GM19239 (cell line): ENCODE measurements at regions not wholly inside any gene's neighbourhood (a gene's known extent, or its start where the extent isn't known, plus 50 kb on each side); places are given as distances from the start of the nearest gene placed in this dataset.
A peak's percentile ranks its signal among the peaks of the same experiment; 100 is the strongest.

ENCODE experiments used
- DNase-seq: peaks from one replicate; pipeline ENCODE4 v3.0.0; 2011; ENCODE audit warnings: low spot score; ENCODE audit not compliant: insufficient read length
- FAIRE-seq: peaks from 2 replicates; lab custom pipeline; 2011; peaks lifted over from hg19 to GRCh38; lab: Jason Lieb, UNC

DNA sequence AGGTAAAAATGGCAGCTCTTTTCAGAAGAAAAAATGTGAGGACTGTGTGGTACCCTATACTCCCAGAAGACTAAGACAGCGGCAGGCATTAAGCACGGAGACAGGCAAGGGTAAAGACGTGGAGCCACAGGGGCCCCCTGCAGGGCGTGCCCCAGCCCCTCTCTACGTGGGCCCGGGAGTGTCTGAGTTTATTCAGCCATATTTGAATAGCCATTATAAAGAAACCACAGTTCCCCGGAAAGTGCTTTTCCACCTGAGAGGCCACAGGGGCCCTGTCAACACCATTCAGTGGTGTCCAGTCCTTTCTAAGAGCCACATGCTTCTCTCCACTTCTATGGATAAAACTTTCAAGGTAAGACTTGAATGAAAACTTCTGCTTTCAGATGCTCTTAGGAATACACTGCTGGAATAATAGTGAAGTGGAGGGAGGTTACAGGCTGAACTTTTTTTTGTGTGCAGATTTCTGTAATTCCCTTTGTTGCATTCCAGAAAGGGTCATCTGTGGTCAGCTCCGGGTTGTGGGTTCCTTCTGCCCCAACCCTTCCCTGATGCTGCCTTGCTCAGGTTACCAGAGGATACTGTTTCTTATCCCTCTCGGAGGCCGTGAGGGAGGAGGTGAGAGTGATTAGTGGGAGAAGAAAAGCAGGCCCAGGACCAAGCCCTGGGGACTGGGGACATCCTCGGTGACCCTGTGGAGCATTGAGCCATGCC is 58.4 kb downstream of the SLC25A47 start:
- FAIRE-seq = no peak

GRCh38 chr14:100382106-100382455 is 58.9 kb downstream of the SLC25A47 start:
- DNase-seq (no peak), FAIRE-seq (no peak)

More for the DNA sequence above, 58.4 kb downstream of the SLC25A47 start:
- no peak for DNase-seq

DNA sequence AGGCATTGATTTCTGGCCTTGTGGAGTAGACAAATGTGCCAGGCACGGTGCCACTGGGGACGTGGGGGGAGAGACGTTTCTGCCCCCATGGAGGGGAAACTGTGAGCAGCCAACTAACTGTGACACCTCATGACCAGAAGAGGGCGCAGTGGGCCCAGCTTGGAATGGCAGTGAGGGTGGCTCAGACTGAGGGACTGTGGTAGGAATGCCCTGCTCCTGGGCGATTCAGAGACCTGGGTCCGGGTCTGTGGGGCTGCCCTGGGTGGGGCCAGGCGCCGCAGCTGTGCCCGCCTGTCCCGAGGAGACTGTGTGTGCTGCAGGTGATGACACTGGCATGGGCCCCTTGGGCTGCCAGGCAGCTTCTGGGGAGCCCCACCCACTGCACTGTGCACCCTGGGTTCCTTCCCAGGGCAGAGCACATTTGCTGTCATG is 60.6 kb downstream of the SLC25A47 start:
- FAIRE-seq (no peak), DNase-seq (peak; percentile 55)

DNA sequence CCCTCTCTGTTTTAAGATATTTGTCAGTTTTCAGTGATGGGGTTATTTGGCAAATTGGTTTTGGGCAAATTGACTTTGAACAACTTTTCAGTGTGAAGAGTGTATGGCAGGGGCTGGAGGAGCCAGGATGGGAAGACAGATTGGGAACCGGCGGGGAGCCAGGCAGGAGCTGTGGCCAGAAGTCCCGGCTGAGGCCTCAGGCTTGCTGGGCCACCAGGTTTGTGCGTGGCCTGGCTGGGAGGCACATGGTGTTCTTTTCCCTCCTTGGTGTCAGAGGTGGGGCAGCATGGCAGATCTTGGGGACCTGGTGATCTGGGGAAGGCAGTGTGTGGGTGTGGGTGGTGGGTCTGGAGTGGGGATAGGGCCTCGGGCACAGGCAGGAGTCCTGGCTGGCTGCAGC is 61.1 kb downstream of the SLC25A47 start:
- DNase-seq = no peak
- no peak for FAIRE-seq

DNA sequence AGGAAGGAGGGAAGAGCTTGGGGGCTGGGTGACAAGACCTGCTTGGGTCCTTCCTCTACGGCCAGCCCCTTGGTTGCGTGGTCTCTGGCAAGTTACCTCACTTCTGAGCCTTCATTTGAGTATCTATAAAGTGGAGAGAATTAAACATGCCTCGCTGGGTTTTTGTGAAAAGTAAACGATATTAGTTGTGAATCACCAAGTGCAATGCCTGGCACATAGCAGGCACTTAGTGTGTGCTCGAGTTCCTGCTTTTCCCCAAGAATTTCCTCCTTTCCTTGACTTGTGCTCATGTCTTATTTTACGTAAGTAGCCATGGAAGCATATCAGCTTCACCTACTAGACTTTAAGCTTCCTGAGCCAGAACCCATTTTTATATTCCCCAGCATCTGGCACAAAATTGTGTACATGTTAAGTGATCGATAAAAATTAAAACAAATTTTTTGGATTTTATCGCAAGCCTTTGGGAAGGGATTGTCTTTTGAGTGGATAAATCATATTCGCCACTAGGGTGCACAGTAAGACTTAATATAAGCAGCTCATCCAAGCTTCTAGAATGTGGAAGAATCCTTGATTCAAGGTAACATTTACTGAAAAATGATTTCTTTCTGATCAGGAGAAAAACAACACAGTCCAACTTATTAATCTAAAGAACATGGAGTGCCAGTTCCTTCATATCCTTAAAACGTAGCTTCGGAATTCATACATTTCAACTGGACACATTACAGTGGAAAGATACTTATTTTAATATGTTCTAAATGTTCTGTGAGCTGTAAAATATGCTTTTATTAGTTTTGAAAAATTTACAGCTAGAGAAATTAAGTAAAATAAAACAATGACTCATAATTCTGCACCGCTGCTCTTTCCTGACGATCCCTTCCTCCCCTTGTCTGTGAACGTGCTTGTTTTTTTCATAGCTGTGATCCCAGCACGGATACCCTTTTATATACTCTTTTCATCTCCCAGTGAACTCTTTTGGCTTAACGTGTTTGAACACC is 62.0 kb downstream of the SLC25A47 start:
- FAIRE-seq = no peak
- no peak for DNase-seq

- no peak for DNase-seq
- no peak for FAIRE-seq
Measured at GRCh38 chr14:100386121-100386520, 63.0 kb downstream of the SLC25A47 start.

GRCh38 chr14:100386846-100387245 is 63.7 kb downstream of the SLC25A47 start:
- FAIRE-seq (no peak), DNase-seq (no peak)

- FAIRE-seq = no peak
Measured at GRCh38 chr14:100387450-100387849, 64.3 kb downstream of the SLC25A47 start.

DNA sequence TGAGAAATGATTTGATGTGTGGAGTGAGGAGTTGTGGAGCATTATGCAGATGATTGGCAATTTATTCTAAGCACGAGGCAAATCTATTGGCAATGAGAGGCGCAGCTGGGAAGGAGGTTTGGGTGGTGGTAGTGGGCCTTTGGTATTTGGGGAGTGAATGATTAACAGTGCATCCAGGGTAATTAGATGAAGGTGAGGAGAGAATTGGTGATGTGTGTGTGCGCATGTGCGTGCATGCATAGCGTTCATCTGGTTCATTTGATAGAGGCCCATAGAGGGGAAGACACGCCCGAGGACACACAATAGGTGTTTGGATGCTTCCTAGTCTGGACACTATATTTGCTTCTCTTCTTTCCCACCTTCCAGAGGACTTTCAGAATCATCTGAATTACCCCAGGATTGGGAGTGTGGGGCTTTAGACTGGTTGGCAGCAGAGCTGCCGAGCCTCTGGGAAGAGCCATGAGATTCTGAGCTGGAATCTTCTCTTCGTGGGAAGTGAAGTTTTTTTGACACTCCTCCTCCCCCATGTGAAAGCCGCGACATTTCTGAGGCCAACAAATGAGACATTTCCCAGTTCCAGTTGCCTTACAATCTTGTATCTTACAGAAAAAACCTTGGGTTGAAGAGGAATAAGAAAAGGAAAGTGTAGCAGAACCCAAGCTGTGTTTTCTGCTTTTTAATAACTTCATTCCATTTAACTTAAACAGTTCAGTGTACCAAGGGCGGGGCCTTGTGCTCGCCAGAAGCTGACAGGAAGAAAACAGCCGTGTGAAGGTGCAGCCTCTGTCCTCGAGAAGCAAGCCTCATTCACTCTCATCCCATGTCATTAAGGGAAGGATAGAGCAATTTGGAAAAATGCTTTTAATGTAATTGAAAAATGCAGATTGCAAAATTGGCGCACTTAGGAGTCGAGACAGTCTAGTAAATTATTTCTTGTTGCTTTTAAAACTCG is 65.2 kb downstream of the SLC25A47 start:
- FAIRE-seq = no peak
- no peak for DNase-seq

More at GRCh38 chr14:100387450-100387849, 64.3 kb downstream of the SLC25A47 start:
- no peak for DNase-seq

DNA sequence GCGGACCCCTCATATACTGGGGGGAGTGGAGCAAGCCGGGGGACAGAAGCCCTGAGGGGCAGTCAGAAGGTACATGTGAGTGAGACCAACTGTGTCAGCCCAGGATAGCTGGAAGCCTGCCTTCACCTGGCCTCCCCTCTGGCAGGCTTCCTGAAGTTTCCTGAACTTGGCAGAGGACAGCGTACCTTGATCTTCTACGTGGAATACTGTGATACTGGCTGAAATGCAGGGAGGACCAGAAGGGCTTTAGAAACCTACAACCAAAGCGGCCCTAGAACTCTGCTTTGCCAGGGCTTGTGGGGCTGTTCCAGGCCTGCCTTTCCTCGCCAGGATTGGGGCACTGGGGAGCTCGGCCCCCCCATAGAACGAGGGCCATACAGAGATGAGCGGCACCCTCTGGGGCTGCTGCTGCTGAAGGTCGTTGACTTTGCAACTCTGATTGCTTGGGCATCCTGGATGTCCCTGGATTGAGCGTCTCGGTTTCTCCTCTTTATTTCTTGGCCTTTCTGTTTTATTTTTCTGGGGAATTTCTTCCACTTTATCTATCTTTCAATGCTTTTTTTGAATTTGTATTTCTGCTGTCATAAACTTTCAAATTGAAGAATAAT is 66.5 kb downstream of the SLC25A47 start:
- DNase-seq (no peak), FAIRE-seq (no peak)

- FAIRE-seq (no peak), DNase-seq (no peak)
Measured at GRCh38 chr14:100391173-100391572, 68.0 kb downstream of the SLC25A47 start.

DNA sequence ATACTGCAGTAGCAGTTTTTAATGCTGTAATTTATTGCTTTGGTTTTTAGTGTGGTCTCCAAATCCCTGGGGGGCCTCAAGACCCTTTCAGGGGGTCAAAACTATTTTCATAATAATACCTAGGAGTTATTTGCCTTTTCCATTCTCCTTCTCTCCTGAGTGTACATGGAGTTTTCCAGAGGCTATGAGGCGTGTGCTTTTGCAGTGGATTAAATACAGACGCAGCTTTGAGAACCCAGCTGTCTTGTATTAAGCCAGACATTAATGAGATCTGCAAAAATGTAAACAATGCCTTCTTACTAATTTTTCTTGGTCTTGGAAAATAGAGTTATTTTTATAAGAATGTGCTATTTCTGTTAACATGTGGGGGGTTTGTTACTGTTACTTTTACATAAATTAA is 68.6 kb downstream of the SLC25A47 start:
- no peak for DNase-seq
- FAIRE-seq = no peak

DNA sequence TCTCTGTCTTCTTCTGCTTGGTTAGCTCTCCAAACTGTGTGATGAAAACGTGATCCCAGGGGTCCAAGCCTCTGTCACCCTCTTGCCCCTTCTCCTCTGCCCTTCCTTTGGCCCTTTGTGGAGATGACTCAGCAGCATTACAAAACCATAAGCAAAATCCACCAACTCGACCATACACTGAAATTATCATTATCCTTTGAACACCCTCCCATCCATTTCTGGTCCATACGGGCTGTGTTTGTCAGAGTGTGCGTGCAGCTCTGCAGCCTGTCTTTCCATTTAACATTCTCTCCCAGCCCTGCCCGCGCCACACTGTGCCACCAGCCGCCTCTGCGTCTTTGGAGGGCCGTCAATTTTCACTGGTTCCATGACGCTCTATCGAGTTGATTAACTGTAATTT is 69.2 kb downstream of the SLC25A47 start:
- FAIRE-seq = no peak
- no peak for DNase-seq

GRCh38 chr14:100393362-100393761 is 70.2 kb downstream of the SLC25A47 start:
- DNase-seq (no peak), FAIRE-seq (no peak)

- FAIRE-seq (no peak), DNase-seq (no peak)
Measured at GRCh38 chr14:100393906-100394732, 71.0 kb downstream of the SLC25A47 start.

DNA sequence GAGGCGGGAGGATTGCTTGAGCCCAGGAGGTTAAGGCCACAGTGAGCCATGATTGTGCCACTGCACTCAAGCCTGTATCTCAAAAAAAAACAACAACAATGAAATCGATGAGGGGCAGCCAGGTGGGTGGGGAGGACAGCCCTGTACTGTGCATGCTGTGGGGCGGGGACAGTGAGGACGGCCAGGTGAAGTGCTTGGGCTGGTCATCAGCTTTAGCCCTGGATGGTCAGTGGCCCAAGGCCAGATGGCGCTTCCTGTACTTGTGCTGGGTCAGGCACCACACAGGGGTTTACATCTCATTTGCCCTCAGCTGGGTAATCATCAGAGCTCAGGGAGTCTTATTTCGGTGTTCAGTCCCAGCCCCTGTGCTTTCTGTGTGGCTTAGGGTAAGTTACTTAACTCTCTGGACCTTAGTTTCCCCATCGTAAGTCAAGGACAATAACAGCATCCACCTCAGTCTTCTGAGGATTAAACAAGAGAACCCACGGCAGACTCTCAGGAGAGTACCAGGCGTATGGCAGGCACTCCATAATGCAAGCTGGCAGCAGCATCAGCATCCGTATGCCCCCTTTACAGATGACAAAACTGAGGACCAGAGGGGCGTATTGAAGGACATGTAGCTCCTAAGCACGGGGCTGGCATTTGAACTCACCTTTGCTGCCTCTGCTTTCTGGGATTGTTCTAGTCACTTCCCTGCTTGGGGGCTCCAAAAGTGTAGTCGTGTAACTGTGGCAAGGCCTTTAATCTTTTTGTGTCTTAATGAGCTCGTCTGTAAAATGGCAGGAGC is 71.9 kb downstream of the SLC25A47 start:
- FAIRE-seq (no peak), DNase-seq (no peak)

DNA sequence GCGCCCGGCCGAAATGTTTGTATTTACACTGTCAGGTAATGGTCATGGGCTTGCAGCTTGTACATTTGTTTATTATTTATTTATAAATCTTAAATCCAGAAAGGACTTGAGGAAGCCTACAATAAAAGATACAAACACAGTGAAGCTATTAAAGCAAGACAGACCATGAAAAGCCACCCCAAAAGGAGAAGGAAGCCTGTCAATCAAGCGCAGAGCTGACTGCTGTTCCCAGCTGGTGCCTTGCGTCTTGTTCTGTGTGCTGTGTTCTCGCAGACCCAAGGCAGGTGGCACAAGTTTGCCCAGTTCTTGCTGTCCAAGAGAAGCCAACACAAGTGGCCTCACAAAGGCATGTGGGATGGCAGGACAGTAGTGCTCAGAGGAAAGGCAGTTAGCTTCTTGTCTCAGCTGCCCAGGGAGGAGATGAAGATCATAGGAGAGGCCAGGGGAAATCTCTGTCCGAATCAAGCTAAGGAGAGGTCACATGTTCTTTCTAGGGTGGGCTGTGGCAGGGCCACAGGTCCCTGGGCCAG is 73.2 kb downstream of the SLC25A47 start:
- DNase-seq (no peak), FAIRE-seq (no peak)

DNA sequence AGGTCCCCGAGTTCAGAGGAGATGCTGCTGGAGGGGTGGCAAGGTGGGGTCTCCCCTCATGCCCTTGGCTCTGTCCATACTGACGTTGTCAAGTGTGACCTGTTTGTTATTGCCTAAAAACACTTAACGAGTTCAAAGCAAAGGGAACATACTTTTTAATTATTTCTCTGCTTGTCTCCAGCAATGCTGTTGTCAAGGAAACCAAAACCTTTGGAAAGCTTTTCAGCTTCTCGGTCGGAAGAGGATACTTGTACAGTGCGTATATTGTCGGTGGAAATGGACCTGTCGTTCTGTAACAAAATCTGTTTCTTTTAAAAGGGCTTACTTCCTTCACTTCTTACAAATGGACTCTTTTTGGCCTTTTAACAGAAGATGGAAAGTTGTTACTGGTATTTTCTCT is 73.9 kb downstream of the SLC25A47 start:
- FAIRE-seq = no peak
- no peak for DNase-seq
